HG03097 (cell line): ENCODE measurements at regions not wholly inside any gene's neighbourhood (a gene's known extent, or its start where the extent isn't known, plus 50 kb on each side); places are given as distances from the start of the nearest gene placed in this dataset.

Experiments
- ATAC-seq: cut with Tn5 transposase; IDR thresholded peaks from one replicate; pipeline ENCODE4 v1.9.1; 2021; ENCODE audit not compliant: unreplicated experiment, low FRiP score

GRCh38 chr7:145331076-145331475 lies 495.2 kb upstream of the TPK1 start:
- no peak for ATAC-seq

GRCh38 chr7:145327646-145328045 lies 491.8 kb upstream of the TPK1 start:
- no peak for ATAC-seq

- ATAC-seq, result no peak
Observed at GRCh38 chr7:145324081-145324480, 488.2 kb upstream of the TPK1 start.

GRCh38 chr7:145313551-145313950 lies 477.7 kb upstream of the TPK1 start:
- ATAC-seq, result no peak

GRCh38 chr7:145293754-145294153 lies 457.9 kb upstream of the TPK1 start:
- no peak for ATAC-seq

- no peak for ATAC-seq
Observed at GRCh38 chr7:145293228-145293701, 457.4 kb upstream of the TPK1 start.

GRCh38 chr7:145289384-145289783 lies 453.5 kb upstream of the TPK1 start:
- no peak for ATAC-seq

GRCh38 chr7:145276118-145276517 lies 440.3 kb upstream of the TPK1 start:
- ATAC-seq, result no peak

GRCh38 chr7:145269418-145270161 lies 433.7 kb upstream of the TPK1 start:
- no peak for ATAC-seq

- ATAC-seq, result no peak
Observed at GRCh38 chr7:145265180-145265579, 429.3 kb upstream of the TPK1 start.

GRCh38 chr7:145263886-145264285 lies 428.0 kb upstream of the TPK1 start:
- ATAC-seq, result no peak

GRCh38 chr7:145252031-145252430 lies 416.2 kb upstream of the TPK1 start:
- no peak for ATAC-seq

- no peak for ATAC-seq
Observed at GRCh38 chr7:145224775-145225174, 388.9 kb upstream of the TPK1 start.

- ATAC-seq, result no peak
Observed at GRCh38 chr7:145219461-145219860, 383.6 kb upstream of the TPK1 start.

GRCh38 chr7:145216866-145217265 lies 381.0 kb upstream of the TPK1 start:
- ATAC-seq, result no peak

- no peak for ATAC-seq
Observed at GRCh38 chr7:145212050-145212449, 376.2 kb upstream of the TPK1 start.

GRCh38 chr7:145211211-145211610 lies 375.4 kb upstream of the TPK1 start:
- ATAC-seq, result no peak

GRCh38 chr7:145193951-145194350 lies 358.1 kb upstream of the TPK1 start:
- ATAC-seq, result no peak

GRCh38 chr7:145184956-145185355 lies 349.1 kb upstream of the TPK1 start:
- no peak for ATAC-seq

- ATAC-seq, result no peak
Observed at GRCh38 chr7:145183069-145183468, 347.2 kb upstream of the TPK1 start.

- ATAC-seq, result no peak
Observed at GRCh38 chr7:145175366-145175765, 339.5 kb upstream of the TPK1 start.

- ATAC-seq, result no peak
Observed at GRCh38 chr7:145169908-145170307, 334.1 kb upstream of the TPK1 start.

GRCh38 chr7:145168879-145169278 lies 333.0 kb upstream of the TPK1 start:
- ATAC-seq, result no peak
